BLaER1 treated with 17β-estradiol and CSF1 and Interleukin-3, amounts not matched to agents 10 nM and 100 nM (cell line): ENCODE measurements at regions not wholly inside any gene's neighbourhood (a gene's known extent, or its start where the extent isn't known, plus 50 kb on each side); places are given as distances from the start of the nearest gene placed in this dataset.

Experiments used
- H3K27ac ChIP-seq, 11 experiments: shearing (Covaris generic); formaldehyde crosslinking; 2 replicates each; pipeline ENCODE4 v1.8.1; 2022
- H3K27me3 ChIP-seq, 11 experiments: shearing (Covaris generic); formaldehyde crosslinking; 2 replicates each; pipeline ENCODE4 v1.8.1; 2022
- H3K36me3 ChIP-seq, 11 experiments: shearing (Covaris generic); formaldehyde crosslinking; 2 replicates each; pipeline ENCODE4 v1.8.1; 2022
- H3K4me1 ChIP-seq, 10 experiments: shearing (Covaris generic); formaldehyde crosslinking; 2 replicates each; pipeline ENCODE4 v1.8.1; 2022
- H3K4me2 ChIP-seq, 11 experiments: shearing (Covaris generic); formaldehyde crosslinking; 2 replicates each; pipeline ENCODE4 v1.8.1; 2022
- H3K4me3 ChIP-seq, 10 experiments: shearing (Covaris generic); formaldehyde crosslinking; 2 replicates each; pipeline ENCODE4 v1.8.1; 2022
- H3K9ac ChIP-seq, 11 experiments: shearing (Covaris generic); formaldehyde crosslinking; 2 replicates each; pipeline ENCODE4 v1.8.1; 2022
- H3K9me3 ChIP-seq, 11 experiments: shearing (Covaris generic); formaldehyde crosslinking; replicated peaks in 1 of 11; 2 replicates each; pipeline ENCODE4 v1.8.1; 2022
- H4K20me1 ChIP-seq, 11 experiments: shearing (Covaris generic); formaldehyde crosslinking; 2 replicates each; pipeline ENCODE4 v1.8.1; 2022
- Cebpa-rat ChIP-seq, 11 experiments: shearing (Covaris generic); IDR thresholded peaks; 2 replicates each; pipeline ENCODE4 v1.8.1; 2022

- no peak overlapping the region for H3K4me3 ChIP-seq
- H3K27ac ChIP-seq: no peak overlapping the region
- no peaks in the 10 kb centered on the region for H4K20me1 ChIP-seq
- TF ChIP-seq Cebpa-rat (IDR thresholded peaks at IDR 0.05): no peak
- H3K4me2 ChIP-seq: no peak overlapping the region
- H3K9ac ChIP-seq: no peak overlapping the region
- H3K4me1 ChIP-seq: peaks cover 0 to 9% (median 1%) of the 10 kb centered on the region in 10 experiments; a peak in 7 of 20 replicates
- peaks cover 0 to 6% (median 0%) of the 10 kb centered on the region in 11 experiments; a peak in 2 of 22 replicates for H3K9me3 ChIP-seq
- no peaks in the 10 kb centered on the region for H3K36me3 ChIP-seq
- no peaks in the 10 kb centered on the region for H3K27me3 ChIP-seq
These were observed 611.8 kb downstream of the SPOCK3 start for GRCh38 chr4:166622425-166622977.

GRCh38 chr4:166625018-166625637 is 609.2 kb downstream of the SPOCK3 start:
- no peak for TF ChIP-seq Cebpa-rat (IDR thresholded peaks at IDR 0.05)
- Histone ChIP-seq H3K9ac (no peak overlapping the region), H3K27ac (no peak overlapping the region), H3K27me3 (no peaks in the 10 kb centered on the region), H4K20me1 (no peaks in the 10 kb centered on the region), H3K4me1 (peaks cover 0 to 9% (median 1%) of the 10 kb centered on the region in 10 experiments; a peak in 7 of 20 replicates), H3K36me3 (no peaks in the 10 kb centered on the region), H3K9me3 (no peaks in the 10 kb centered on the region), H3K4me3 (no peak overlapping the region), H3K4me2 (peak overlapping the region in 6 of 11 experiments; percentile 0 to 31 (median 22); a peak in 4 of 22 replicates)

DNA sequence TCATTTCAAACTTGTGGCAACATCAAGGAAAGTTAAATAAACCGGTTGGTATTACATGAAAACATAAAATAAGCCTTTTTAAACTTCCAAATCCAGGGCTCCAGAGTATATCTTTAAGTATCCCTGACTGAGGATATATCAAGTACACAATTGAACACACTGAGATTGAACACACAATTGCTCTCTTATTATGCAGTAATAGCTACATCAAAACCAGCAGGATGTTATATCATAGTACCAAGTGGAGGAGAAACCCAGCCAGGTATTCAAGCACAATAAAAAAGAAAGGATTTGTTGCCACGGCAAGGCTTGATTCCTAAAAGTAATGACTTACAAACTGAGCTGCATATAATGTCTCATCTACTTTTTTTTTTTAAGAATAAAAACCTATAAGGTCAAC is 605.8 kb downstream of the SPOCK3 start:
- no peaks in the 10 kb centered on the region; a peak in 1 of 22 replicates for H4K20me1 ChIP-seq
- H3K27me3 ChIP-seq: no peaks in the 10 kb centered on the region
- no peak overlapping the region for H3K4me2 ChIP-seq
- no peaks in the 10 kb centered on the region for H3K9me3 ChIP-seq
- H3K4me1 ChIP-seq: peaks cover 0 to 9% (median 1%) of the 10 kb centered on the region in 10 experiments; a peak in 7 of 20 replicates
- no peak overlapping the region for H3K27ac ChIP-seq
- TF ChIP-seq Cebpa-rat (IDR thresholded peaks at IDR 0.05): no peak
- H3K36me3 ChIP-seq: no peaks in the 10 kb centered on the region
- H3K4me3 ChIP-seq: no peak overlapping the region
- H3K9ac ChIP-seq: no peak overlapping the region

DNA sequence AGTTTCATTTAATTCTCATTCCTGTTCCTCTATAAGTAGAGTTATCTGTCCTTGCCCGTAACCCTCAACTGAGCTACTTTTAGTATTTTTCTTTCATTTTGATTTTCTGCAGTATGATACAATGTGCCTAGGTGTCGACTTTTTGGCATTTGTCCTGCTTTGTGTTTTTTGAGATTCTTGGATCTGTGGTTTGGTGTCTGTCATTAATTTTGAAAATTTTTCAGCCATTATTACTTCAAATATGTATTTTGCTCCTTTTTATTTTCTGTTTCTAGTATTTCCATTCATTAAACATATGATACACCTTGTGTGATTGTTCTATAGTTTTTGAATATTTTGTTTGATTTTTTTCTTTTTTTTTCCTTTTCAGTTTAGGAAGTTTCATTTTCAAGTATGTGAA is 598.9 kb downstream of the SPOCK3 start:
- no peak overlapping the region for H3K27ac ChIP-seq
- no peak overlapping the region for H3K4me2 ChIP-seq
- no peaks in the 10 kb centered on the region for H3K4me1 ChIP-seq
- H3K36me3 ChIP-seq: no peaks in the 10 kb centered on the region
- H3K9ac ChIP-seq: no peak overlapping the region
- no peak for TF ChIP-seq Cebpa-rat (IDR thresholded peaks at IDR 0.05)
- no peak overlapping the region for H3K4me3 ChIP-seq
- no peaks in the 10 kb centered on the region; a peak in 1 of 22 replicates for H4K20me1 ChIP-seq
- no peaks in the 10 kb centered on the region for H3K9me3 ChIP-seq
- no peaks in the 10 kb centered on the region for H3K27me3 ChIP-seq

DNA sequence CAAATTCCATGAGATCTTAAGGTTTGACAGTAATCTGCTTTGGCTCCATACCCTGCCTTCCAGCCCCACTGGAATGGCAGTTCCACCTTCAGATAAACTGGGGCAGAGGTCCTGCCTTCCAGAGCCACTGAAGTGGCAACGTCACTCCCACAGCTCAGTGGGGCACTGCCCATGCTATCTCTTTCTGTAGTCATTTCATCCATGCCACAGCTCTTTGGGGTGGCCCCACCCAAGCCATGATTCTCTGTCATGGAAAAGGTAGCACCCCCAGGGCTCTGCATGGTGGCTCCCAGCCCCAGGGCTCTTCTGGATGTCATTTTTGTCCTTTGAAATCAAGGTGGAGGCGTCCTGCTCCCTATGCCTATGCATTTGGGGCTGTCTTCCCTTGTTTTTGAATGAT is 596.5 kb downstream of the SPOCK3 start:
- no peak overlapping the region for H3K27ac ChIP-seq
- no peaks in the 10 kb centered on the region; a peak in 1 of 22 replicates for H4K20me1 ChIP-seq

GRCh38 chr4:166655231-166655630 is 579.1 kb downstream of the SPOCK3 start:
- Histone ChIP-seq H3K9me3 (no peaks in the 10 kb centered on the region), H3K4me1 (peaks cover 0 to 9% (median 0%) of the 10 kb centered on the region in 10 experiments; a peak in 5 of 20 replicates), H4K20me1 (no peaks in the 10 kb centered on the region), H3K27me3 (no peaks in the 10 kb centered on the region), H3K4me3 (no peak overlapping the region), H3K9ac (no peak overlapping the region), H3K36me3 (no peaks in the 10 kb centered on the region), H3K4me2 (no peak overlapping the region), H3K27ac (no peak overlapping the region)
- TF ChIP-seq Cebpa-rat (IDR thresholded peaks at IDR 0.05): no peak

More for the DNA sequence above, 596.5 kb downstream of the SPOCK3 start:
- Histone ChIP-seq H3K9me3 (no peaks in the 10 kb centered on the region), H3K4me3 (no peak overlapping the region), H3K4me2 (no peak overlapping the region), H3K9ac (no peak overlapping the region), H3K4me1 (no peaks in the 10 kb centered on the region), H3K36me3 (no peaks in the 10 kb centered on the region), H3K27me3 (no peaks in the 10 kb centered on the region)
- TF ChIP-seq Cebpa-rat (IDR thresholded peaks at IDR 0.05): no peak

DNA sequence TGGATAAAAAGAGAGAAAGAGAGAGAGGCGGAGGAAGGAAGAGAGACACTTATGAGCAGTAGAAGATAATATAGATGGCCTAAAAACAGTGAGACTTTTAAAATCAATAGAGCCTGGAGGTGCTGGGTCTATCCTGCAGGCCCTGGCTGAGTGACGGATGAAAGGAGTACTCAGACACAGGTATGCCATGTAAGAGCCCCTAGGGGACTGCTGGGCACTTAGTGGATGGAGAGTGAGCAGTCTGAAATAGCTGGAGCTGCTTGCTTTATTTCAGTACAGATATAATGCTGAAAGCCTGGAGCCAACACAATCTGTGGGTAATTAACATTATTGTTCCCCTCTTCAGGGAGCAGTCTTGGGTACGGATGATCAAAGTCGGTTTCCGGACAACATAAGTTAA is 578.6 kb downstream of the SPOCK3 start:
- Histone ChIP-seq H3K36me3 (no peaks in the 10 kb centered on the region), H4K20me1 (no peaks in the 10 kb centered on the region)

GRCh38 chr4:166657261-166657660 is 577.0 kb downstream of the SPOCK3 start:
- Histone ChIP-seq H3K9ac (no peak overlapping the region), H3K36me3 (no peaks in the 10 kb centered on the region), H3K9me3 (no peaks in the 10 kb centered on the region), H3K4me1 (no peaks in the 10 kb centered on the region), H3K27me3 (no peaks in the 10 kb centered on the region), H3K4me3 (no peak overlapping the region), H4K20me1 (no peaks in the 10 kb centered on the region), H3K4me2 (no peak overlapping the region), H3K27ac (no peak overlapping the region)
- TF ChIP-seq Cebpa-rat (IDR thresholded peaks at IDR 0.05): no peak

More for the DNA sequence above, 578.6 kb downstream of the SPOCK3 start:
- no peak overlapping the region for H3K9ac ChIP-seq
- no peak overlapping the region for H3K27ac ChIP-seq
- peaks cover 0 to 9% (median 0%) of the 10 kb centered on the region in 10 experiments; a peak in 5 of 20 replicates for H3K4me1 ChIP-seq
- no peaks in the 10 kb centered on the region for H3K27me3 ChIP-seq
- TF ChIP-seq Cebpa-rat (IDR thresholded peaks at IDR 0.05): no peak
- H3K4me3 ChIP-seq: no peak overlapping the region
- H3K4me2 ChIP-seq: no peak overlapping the region
- no peaks in the 10 kb centered on the region for H3K9me3 ChIP-seq

DNA sequence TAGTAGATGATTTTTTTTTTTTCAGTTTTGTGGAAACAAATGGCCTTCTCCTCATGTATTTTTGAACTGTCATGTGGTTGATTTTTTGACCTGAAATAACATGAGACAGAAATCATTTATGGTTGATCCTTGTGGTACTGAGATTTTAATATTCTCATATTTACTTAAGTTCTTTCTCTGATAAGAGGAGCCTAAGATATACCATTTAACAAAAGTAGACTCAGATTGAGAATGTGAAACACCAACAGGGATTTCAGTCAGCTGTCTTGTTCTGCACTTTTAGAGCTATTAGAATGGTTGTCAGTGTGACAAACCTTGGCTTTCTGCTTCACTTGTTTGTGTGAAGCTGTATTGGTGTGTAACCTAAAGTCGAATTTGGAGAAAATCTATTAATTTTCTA is 575.7 kb downstream of the SPOCK3 start:
- Histone ChIP-seq H3K9me3 (no peaks in the 10 kb centered on the region), H3K4me1 (no peaks in the 10 kb centered on the region), H4K20me1 (no peaks in the 10 kb centered on the region), H3K4me3 (no peak overlapping the region), H3K27ac (no peak overlapping the region), H3K9ac (no peak overlapping the region), H3K36me3 (no peaks in the 10 kb centered on the region), H3K27me3 (no peaks in the 10 kb centered on the region), H3K4me2 (no peak overlapping the region)
- no peak for TF ChIP-seq Cebpa-rat (IDR thresholded peaks at IDR 0.05)

DNA sequence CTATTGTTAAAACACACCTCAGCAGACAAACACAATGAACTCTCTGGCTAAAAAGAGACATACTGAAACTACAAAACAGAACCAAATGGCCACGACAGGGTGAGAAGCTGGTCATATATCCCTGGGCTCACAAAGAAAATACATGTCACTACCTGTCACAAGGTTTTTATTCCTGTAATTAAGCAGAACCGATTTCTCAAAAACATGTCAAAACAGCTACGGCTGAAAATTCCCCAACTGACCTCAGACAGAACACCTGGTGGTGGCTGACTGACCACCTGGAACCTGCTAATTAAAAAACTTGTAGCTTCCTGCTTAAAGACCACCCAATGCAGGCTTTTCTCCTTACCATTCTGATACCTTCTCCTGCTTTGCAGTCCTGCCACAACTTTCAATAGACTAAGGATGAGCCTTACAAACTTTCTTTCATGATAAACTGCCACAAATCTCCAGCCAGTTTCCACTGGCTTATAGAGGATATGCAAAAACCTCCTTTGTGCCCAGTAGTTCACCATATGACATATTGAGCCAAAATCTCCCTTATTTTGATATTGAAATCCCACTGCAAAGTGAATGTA is 571.9 kb downstream of the SPOCK3 start:
- Histone ChIP-seq H3K27ac (no peak overlapping the region), H3K27me3 (no peaks in the 10 kb centered on the region), H3K36me3 (no peaks in the 10 kb centered on the region), H4K20me1 (no peaks in the 10 kb centered on the region), H3K4me3 (no peak overlapping the region), H3K4me1 (no peaks in the 10 kb centered on the region), H3K4me2 (no peak overlapping the region), H3K9ac (no peak overlapping the region), H3K9me3 (no peaks in the 10 kb centered on the region)
- no peak for TF ChIP-seq Cebpa-rat (IDR thresholded peaks at IDR 0.05)
